ENCODE measurements at regions not wholly inside any gene's neighbourhood (a gene's known extent, or its start where the extent isn't known, plus 50 kb on each side); places are given as distances from the start of the nearest gene placed in this dataset.

DNA sequence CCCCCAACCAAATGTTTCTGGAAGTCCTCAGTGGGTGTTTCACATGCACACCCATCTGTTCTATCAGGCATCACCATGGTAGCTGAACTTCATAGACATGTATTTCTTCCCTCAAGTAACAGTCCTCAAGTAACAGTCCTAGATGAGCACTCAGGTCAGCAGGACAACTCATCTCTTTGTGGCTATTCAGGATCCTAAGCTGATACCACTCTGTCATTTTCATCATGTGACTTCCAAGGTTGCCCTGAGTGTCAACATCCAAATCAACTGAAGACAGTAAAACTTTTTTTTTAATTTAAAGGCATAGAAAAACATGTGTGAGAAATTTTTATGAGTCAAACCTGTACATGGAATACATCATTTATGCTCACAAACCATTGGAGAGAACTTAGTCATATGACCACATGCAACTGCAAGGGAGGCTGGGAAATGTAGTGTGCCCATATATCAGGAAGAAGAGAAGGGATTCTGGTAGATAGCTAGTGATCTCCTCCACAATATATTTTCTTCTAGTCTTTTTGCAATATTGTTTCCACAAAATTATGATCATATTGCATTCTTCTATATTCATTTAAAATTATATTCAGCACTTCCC lies 64.2 kb upstream of the FST start:
- DNase-seq (ENCODE audit: low read depth), result no peak

DNA sequence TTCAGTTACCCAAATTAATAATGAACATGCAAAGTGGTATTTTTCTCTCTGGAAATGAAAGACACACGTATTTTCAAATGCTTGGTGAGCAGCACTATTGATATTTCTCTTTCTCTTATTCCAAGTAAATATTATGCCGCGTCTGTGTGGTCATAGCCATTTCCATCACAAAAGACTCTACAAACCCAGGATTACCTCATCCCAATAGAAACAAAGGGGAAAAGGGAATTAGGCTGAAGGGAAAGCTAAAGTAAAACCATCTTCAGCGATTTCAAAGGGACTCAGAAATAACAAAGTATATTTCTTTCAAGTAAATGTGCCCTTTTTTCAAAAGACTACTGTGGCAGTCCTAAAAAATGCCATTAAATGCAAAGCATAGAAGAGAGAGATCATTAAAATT lies 62.0 kb upstream of the FST start:
- DNase-seq (ENCODE audit: low read depth), result no peak

DNA sequence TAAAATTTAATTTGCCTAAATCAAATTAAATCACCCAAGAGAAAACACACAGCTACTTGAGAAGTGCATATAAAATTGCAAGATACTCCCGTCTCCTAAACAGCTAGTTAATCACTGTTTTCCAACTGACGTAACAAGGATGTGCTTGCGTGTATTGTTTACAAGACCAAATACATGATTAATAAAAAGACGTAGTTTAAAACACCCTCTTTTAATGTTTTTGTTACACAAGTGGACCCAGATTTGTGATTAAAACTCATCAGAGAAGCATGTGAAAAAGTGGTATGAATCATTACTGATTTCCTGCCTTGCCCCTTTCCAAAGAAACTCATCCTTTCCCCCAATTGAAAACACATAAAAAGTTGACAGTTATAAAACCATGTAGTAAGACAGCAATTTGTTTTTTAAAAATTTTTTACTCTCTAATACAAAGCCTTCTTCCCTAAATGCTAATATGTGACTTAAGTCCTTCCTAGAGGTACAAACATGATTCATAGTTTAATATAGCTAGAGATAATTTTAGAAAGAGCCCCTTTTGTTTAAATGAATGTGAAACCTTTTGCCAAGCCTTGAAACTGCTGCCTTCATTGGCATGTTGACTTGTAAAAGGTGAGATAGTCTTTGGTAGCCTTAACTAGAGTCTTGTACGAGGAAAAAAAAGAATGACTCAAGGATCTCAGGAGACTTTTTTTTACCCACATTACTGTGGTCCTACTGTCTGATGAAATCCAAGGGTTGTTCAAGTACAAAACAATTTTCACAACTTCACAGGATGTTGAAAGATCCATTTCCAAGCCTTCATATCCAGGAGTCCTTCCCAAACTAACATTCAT lies 61.4 kb upstream of the FST start:
- no peak for DNase-seq (ENCODE audit: low read depth)

DNA sequence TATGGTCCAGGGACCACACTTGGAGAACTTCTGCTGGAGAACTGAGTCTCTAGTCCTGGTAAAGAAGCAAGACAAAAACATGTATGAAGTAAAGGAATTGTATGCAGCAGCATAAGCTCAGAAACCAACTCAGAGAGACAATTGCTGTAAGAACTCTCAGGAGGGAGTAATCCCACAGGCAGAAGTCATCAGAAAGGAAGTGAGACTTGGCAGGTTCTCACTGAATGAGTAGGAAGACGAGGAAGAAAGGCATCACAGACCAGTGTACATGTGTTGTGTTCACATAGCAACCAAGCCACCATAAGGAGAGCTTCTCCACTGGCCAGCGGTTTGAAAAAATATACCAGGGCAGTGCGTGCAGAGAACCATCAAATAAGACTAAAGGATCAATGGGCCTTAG lies 57.9 kb upstream of the FST start:
- no peak for DNase-seq (ENCODE audit: low read depth)

DNA sequence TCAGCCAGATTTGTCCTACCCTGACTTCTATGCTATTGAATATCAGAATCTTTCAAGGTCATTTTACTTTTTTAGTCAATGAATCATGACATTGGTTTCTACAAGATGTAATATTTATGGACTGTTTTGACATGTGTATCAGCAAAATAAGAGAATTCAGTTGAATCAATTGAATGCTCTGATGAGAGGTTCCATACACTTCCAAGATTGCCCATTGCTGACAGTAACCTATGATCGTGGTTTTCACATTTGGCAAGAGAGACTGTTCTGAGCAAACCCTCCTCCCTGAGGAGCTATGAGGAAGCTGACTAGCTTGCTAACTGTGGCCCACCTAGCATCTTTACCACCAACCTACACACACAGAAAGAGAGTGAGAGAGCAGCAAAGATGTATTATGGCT lies 56.7 kb upstream of the FST start:
- no peak for DNase-seq (ENCODE audit: low read depth)

DNA sequence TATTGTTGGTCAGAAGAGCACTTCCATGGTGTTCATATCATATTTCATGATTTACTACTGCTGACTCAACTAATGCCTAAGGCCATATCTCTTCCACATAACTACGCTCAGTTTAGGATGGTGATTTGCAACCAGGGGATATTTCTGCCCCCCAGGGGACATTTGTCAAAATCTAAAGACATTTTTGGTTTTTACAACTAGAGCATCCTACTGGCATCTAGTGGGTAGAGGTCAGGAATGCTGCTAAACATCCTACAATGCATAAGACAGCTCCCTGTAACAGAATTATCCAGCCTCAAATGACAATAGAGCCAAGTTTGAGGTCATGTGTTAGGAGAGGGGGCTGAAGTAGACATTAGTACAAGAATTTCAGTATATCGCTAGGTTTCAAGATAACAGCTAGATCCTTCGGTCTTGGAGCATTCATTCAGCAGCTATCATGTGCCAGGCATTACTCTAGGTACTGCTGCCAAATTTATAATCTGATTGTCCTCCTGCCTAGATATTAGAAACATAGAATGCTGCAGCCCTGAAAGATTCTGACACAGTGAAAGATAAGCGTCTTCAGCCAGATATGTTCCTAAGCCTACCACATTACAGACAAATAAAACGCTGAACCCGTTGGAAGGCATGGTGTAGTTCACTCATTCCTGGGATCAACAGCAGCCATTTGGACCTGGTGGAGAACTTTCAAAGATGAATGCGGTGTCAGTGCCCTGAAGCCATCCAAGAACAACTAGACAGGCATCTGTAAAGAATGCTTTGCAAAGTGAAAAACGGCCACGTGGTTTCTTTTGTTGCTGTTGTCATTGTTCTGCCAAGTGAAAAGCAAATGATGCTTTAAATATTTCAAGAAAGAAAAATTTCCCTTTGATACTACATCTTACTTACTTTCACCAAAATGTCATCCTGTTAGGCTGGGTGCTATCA lies 55.5 kb upstream of the FST start:
- no peak for DNase-seq (ENCODE audit: low read depth)

DNA sequence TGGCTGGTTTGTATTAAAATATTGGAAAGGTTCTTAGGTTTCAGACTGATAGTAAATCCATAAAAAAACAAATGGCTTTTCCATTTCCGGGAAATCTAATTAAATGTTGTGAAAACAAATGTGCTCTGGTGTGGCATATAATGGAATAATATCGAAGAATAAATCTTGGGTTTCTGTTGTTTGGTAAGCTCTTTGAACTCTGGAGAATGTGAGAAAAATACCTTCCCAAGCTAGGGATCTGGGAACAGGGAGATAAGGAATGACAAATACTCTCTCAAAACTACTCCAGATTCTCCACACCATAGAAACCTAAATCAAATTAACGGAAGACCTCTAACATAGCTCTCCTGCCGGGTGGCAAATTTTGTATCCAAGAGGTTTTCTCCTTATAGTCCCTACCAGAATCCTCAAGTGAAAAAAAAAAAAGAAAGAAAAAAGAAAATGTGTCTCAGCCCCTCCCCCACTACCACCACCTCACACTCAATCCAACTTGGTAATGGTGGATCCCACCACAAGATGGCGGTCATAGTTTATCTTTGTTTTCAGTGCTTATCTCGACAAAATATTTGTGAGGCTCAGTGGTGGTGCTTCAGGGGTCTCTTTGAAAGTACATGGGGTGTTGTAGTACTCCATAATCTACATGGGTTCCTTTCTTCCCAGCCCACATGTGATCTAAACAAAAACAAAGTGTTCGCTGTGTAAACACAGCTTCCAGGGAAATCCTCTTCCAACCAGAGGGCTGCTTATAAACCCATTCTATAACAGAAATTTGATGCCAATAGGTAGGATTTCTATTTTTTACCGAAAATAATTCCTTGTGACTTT lies 54.5 kb upstream of the FST start:
- DNase-seq (ENCODE audit: low read depth), result peak; percentile 33

DNA sequence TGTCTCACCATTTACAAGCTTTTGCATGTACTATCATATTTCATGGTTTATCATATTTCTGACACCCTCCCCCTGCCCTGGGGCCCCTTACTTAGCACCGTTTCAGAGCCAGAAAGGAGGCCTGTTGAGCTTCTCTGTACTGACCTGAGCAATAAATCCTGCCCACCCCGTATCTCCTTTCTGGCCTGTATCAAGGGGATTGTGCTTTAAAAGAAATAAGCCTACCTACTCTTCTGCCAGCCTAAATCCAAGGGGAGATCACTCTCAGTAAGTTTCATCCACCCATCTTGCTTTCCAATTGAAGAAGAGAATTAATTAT lies 54.0 kb upstream of the FST start:
- no peak for DNase-seq (ENCODE audit: low read depth)

DNA sequence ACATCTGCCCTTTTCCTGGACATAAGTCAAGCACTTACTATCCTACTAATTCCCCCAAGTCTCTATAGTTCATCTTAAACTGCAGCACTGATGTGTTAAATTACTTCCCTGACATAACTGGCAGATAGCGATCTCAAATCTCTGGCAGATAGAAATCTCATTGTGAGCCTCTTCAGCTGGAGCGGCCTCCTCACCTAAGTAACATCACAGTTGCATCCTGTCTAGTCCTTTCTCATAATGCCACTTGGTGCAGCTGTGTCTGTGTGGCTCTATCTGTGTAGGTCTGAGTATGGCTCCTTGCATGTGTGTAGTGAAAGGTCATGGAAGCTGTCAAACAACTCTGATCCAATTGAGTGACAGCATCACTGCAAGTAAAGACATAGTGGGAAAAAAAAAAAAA lies 53.6 kb upstream of the FST start:
- DNase-seq (ENCODE audit: low read depth), result no peak

DNA sequence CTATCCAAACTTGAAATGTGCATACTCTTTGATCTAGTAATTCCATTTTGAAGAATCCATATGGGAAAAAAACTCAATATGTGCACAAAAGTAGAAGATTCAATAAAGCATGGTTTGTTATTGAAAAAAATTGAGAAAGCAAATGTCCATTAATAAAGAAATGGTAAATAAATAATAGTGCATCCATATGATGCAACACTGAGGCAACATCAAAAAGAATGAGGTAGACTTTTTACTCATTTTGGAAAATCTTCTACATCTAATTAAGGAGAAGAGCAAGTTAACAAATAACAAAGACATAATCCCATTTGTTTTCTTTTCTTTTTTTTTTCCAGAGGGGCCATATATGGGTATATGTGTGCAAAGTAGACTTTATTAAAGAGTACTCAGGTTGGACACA lies 52.5 kb upstream of the FST start:
- no peak for DNase-seq (ENCODE audit: low read depth)

DNA sequence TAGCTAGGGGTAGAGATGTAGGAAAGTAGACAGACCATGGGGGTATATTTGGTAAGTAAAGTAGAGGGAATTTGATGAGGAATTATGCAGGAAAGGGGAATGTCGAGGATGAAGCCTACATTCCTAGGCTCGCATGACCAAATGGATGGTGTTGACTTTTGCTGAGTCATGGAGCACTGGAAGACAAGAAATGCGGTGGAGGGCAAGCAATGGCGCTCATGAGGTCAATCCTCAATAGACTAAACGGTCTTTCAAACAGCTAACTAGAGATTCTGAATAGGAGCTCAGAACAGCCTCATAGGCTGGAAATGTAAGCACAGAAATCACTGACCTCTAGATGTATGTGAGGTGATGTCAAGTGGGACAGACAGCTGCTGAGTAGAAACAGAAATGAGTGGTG lies 50.7 kb upstream of the FST start:
- DNase-seq (ENCODE audit: low read depth), result no peak

DNA sequence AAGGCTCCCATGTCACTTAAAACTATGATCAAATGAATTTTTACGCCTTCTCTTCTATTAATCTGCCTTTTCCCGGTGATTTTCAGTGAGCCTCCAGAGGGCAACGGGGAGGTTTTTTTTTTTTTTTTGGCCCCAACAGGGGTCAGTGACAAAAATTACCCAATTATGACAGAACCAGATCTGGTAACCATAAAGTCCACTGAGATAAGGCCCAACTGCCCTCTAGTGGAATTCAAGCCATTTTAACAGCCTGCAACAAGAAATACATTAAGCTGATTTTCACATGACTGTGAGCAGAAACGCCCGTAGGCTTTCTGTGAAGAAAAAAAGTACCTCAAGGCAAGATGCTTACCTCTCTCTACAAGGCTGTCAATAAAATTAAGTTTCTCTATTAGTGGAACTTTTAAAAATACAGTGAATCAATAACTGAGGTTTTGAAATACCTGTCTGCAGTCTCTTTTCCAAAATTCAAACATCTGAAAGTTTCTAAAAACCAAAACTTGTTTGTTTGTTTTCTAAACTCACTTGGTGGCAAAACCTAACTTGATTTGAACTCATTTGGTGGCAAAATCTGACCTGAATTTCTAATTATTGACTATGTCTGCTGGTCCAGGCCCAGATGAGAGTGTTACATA lies 49.7 kb upstream of the FST start:
- no peak for DNase-seq (ENCODE audit: low read depth)
